Tibial nerve (tissue), 3 donors: ENCODE measurements at regions not wholly inside any gene's neighbourhood (a gene's known extent, or its start where the extent isn't known, plus 50 kb on each side); places are given as distances from the start of the nearest gene placed in this dataset.

Source experiments
- POLR2A ChIP-seq, 2 donors: fragments of 450-650 bp; IDR thresholded peaks; one replicate each; pipeline ENCODE4 v1.6.1; 2017; ENCODE audit warnings: antibody characterized with exemption in 2 of 2, mild to moderate bottlenecking in 2 of 2, moderate library complexity in 2 of 2
- TF ChIP-seq, protein P1 (sequence below), 5 experiments: fragments of 200-600 bp in 3 of 5; fragments of 450-650 bp in 2 of 5; sonication (generic) in 3 of 5; IDR thresholded peaks; one replicate each; pipeline ENCODE4 v1.5.1; 2016 to 2019; ENCODE audit warnings: antibody characterized with exemption in 5 of 5, mild to moderate bottlenecking in 3 of 5, moderate library complexity in 2 of 5

DNA sequence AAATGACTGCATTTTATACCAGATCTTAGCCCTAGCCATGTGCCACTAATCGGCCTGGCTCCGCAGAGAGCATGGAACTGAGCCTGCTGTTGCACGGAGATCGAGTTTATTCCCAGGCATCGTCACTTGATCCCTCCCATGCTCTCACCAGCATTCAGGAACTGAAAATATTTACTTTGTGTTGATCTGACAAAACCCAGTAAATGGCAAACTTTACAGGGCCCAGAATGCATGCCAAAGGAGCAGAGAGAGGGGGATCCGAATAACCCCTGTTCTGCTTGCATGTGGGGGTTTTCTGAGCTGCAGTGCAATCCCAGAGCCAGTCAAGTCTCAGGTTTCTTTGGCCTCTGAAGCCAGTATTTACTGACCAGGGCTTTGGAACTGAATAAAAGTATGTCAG lies 87.3 kb downstream of the GAS1 start:
- TF ChIP-seq, protein P1, sequence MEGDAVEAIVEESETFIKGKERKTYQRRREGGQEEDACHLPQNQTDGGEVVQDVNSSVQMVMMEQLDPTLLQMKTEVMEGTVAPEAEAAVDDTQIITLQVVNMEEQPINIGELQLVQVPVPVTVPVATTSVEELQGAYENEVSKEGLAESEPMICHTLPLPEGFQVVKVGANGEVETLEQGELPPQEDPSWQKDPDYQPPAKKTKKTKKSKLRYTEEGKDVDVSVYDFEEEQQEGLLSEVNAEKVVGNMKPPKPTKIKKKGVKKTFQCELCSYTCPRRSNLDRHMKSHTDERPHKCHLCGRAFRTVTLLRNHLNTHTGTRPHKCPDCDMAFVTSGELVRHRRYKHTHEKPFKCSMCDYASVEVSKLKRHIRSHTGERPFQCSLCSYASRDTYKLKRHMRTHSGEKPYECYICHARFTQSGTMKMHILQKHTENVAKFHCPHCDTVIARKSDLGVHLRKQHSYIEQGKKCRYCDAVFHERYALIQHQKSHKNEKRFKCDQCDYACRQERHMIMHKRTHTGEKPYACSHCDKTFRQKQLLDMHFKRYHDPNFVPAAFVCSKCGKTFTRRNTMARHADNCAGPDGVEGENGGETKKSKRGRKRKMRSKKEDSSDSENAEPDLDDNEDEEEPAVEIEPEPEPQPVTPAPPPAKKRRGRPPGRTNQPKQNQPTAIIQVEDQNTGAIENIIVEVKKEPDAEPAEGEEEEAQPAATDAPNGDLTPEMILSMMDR (IDR thresholded peaks at IDR 0.05), result no peak
- TF ChIP-seq POLR2A (IDR thresholded peaks at IDR 0.05), result no peak
